ENCODE measurements at regions not wholly inside any gene's neighbourhood (a gene's known extent, or its start where the extent isn't known, plus 50 kb on each side); places are given as distances from the start of the nearest gene placed in this dataset.

DNA sequence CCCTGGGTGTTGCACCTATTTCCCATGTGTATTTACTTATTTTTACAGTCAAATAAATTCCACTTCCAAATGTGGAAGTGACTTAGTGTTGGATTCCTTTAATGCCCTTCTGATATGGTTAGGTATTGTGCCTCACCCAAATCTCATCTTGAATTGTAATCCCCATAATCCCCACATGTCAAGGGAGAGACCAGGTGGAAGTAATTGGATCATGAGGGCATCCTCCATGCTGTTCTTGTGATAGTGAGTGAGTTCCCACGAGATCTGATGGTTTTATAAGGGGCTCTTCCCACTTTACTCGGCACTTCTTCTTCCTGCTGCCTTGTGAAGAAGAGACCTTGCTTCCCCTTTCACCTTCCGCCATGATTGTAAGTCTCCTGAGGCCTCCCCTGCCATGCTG is 136.9 kb downstream of the SNX10 start:
- Histone ChIP-seq H2BK120ac (replicated peaks; ENCODE audit: low read depth, low read length) (no peak overlapping the region), H3K23ac (ENCODE audit: insufficient read length) (no peak overlapping the region), H4K20me1 (replicated peaks in 1 of 2; ENCODE audit: control insufficient read depth in 1 of 2, insufficient read depth in 2 of 2, low read length in 2 of 2) (no peaks in the 10 kb centered on the region), H3K14ac (ENCODE audit: insufficient read length) (no peak overlapping the region), H3K4me1 (replicated peaks in 1 of 4; ENCODE audit: control insufficient read depth in 3 of 4, insufficient read depth in 4 of 4, low read length in 3 of 4) (0 out of 7 replicates have a peak, but pooled peaks cover 0 to 2% (median 0%) of the 10 kb centered on the region in 4 experiments), H2BK20ac (ENCODE audit: low read length) (no peak overlapping the region), H3K4ac (replicated peaks; ENCODE audit: insufficient read length, low read depth, low read length) (no peak overlapping the region), H3K36me3 (ENCODE audit: control insufficient read depth in 2 of 4, insufficient read depth in 4 of 4, low read length in 3 of 4) (no peaks in the 10 kb centered on the region), H3K79me1 (ENCODE audit: low read depth, low read length) (no peaks in the 10 kb centered on the region), H3K23me2 (ENCODE audit: low read depth, low read length) (no peaks in the 10 kb centered on the region), H4K91ac (replicated peaks; ENCODE audit: insufficient read length, low read length) (no peak overlapping the region), H2BK5ac (ENCODE audit: low read depth, low read length) (no peak overlapping the region), H2BK12ac (ENCODE audit: low read depth, low read length) (no peak overlapping the region), H4K5ac (ENCODE audit: insufficient read length, low read depth, low read length) (no peak overlapping the region), H2AK5ac (ENCODE audit: low read depth, low read length) (no peak overlapping the region), H3K18ac (ENCODE audit: extremely low read depth, low read length) (no peak overlapping the region), H3K27ac (ENCODE audit: low read depth, low read length) (no peak overlapping the region), H3K4me2 (ENCODE audit: insufficient read depth in 1 of 2, low read depth in 2 of 2, low read length in 2 of 2) (no peak overlapping the region), H2AFZ (ENCODE audit: low read length) (no peak overlapping the region), H3K9ac (replicated peaks in 1 of 4; ENCODE audit: extremely low read depth in 1 of 4, low read depth in 3 of 4, low read length in 3 of 4) (no peak overlapping the region), H3K4me3 (ENCODE audit: extremely low read depth in 1 of 4, insufficient read depth in 2 of 4, low read depth in 3 of 4, low read length in 4 of 4) (no peak overlapping the region), H3K56ac (replicated peaks; ENCODE audit: insufficient read length, low read depth, low read length) (no peak overlapping the region), H2BK15ac (ENCODE audit: low read length) (no peak overlapping the region), H3K79me2 (ENCODE audit: control insufficient read depth in 1 of 2, insufficient read depth in 2 of 2, low read length in 2 of 2) (no peaks in the 10 kb centered on the region), H3K9me3 (ENCODE audit: insufficient read depth in 2 of 2, low read depth in 1 of 2, low read length in 1 of 2) (no peaks in the 10 kb centered on the region), H3K27me3 (replicated peaks in 1 of 4; ENCODE audit: control insufficient read depth in 3 of 4, extremely low read depth in 1 of 4, insufficient read depth in 3 of 4, low read length in 3 of 4) (no peaks in the 10 kb centered on the region; a peak in 1 of 7 replicates), H4K8ac (ENCODE audit: extremely low read depth, insufficient read depth, low read length) (no peak overlapping the region)
- TF ChIP-seq BCL11A (IDR thresholded peaks at IDR 0.05; ENCODE audit: low read depth in 2 of 2, low read length in 2 of 2) (no peak), SIN3A (conservative IDR thresholded peaks at IDR 0.05 in 1 of 2, IDR thresholded peaks at IDR 0.05 in 1 of 2; ENCODE audit: low read depth in 1 of 2, low read length in 2 of 2) (no peak), SIRT6 (IDR thresholded peaks at IDR 0.05; ENCODE audit: low read length) (no peak), TCF12 (IDR thresholded peaks at IDR 0.05; ENCODE audit: low read depth, low read length) (no peak), CBX5 (IDR thresholded peaks at IDR 0.05; ENCODE audit: low read depth, low read length) (no peak), ASH2L (IDR thresholded peaks at IDR 0.05; ENCODE audit: low read length) (no peak), SP1 (IDR thresholded peaks at IDR 0.05; ENCODE audit: low read depth, low read length) (no peak), RXRA (IDR thresholded peaks at IDR 0.05; ENCODE audit: insufficient read depth, low read depth, low read length) (no peak)
- CTCF ChIA-PET (ENCODE audit: partially characterized antibody): interaction anchor here (1.5 kb wide), 1 partner anchor 10 kb away, joined by 3 read pairs; no protein-coding TSS in a partner anchor
- FAIRE-seq (no peak), DNase-seq (ENCODE audit: low read depth in 1 of 2, low spot score in 2 of 2) (no peak)
- POLR2A ChIA-PET (ENCODE audit: partially characterized antibody): no interaction called here
- WGBS, 2 experiments (ENCODE audit: extremely low coverage in 1 of 2, insufficient coverage in 1 of 2, insufficient read length in 1 of 2, insufficient replicate concordance in 2 of 2, low coverage in 1 of 2, low lambda C conversion rate in 2 of 2, missing lambda C conversion rate in 1 of 2): 83% methylated on average over 3 of the region's 3 CpGs; no CpG with 5 or more reads in 1 of the 2 experiments
